Fibroblast of mammary gland (primary cell): ENCODE measurements at regions not wholly inside any gene's neighbourhood (a gene's known extent, or its start where the extent isn't known, plus 50 kb on each side); places are given as distances from the start of the nearest gene placed in this dataset.
"Not testable (repeated sequence)": the region's sequence is repeated elsewhere in the genome, so short reads cannot be mapped to it uniquely, and the experiment has no call there.

Experiments used
- DNase-seq: peaks from one replicate; pipeline ENCODE4 v3.0.0-alpha.2; 2010; ENCODE audit warnings: low read depth
- H3K4me3 ChIP-seq: 2 replicates; pipeline ENCODE4 v1.5.1; 2011; ENCODE audit warnings: low read depth, mild to moderate bottlenecking, low read length, moderate library complexity; ENCODE audit not compliant: control insufficient read depth
- CTCF ChIP-seq: conservative IDR thresholded peaks from 2 replicates; pipeline ENCODE4 v1.5.1; 2011; ENCODE audit warnings: low read depth, low read length, inconsistent platforms; ENCODE audit not compliant: control insufficient read depth, insufficient read depth

GRCh38 chr2:65896446-65896845 is 464.0 kb upstream of the SPRED2 start:
- TF ChIP-seq CTCF: no peak
- DNase-seq: no peak
- H3K4me3 ChIP-seq: no peak overlapping the region

GRCh38 chr2:65890131-65890530 is 457.7 kb upstream of the SPRED2 start:
- not testable (repeated sequence) for DNase-seq, H3K4me3 ChIP-seq

- no peak overlapping the region for H3K4me3 ChIP-seq
- no peak for DNase-seq
- no peak for TF ChIP-seq CTCF
These were observed 452.9 kb upstream of the SPRED2 start for GRCh38 chr2:65885266-65885665.

- no peak overlapping the region for H3K4me3 ChIP-seq
- TF ChIP-seq CTCF: no peak
- no peak for DNase-seq
These were observed 449.2 kb upstream of the SPRED2 start for GRCh38 chr2:65881592-65881991.

GRCh38 chr2:65880436-65880835 is 448.0 kb upstream of the SPRED2 start:
- TF ChIP-seq CTCF: no peak
- H3K4me3 ChIP-seq: no peak overlapping the region
- no peak for DNase-seq

- TF ChIP-seq CTCF: no peak
- no peak overlapping the region for H3K4me3 ChIP-seq
- DNase-seq: no peak
These were observed 445.6 kb upstream of the SPRED2 start for GRCh38 chr2:65878011-65878340.

GRCh38 chr2:65877331-65878010 is 445.1 kb upstream of the SPRED2 start:
- no peak for TF ChIP-seq CTCF
- H3K4me3 ChIP-seq: no peak overlapping the region
- no peak for DNase-seq
